Prostate gland (tissue), 2 donors: ENCODE measurements at regions not wholly inside any gene's neighbourhood (a gene's known extent, or its start where the extent isn't known, plus 50 kb on each side); places are given as distances from the start of the nearest gene placed in this dataset.

Experiments used
- POLR2A ChIP-seq: fragments of 450-650 bp; IDR thresholded peaks from one replicate; pipeline ENCODE4 v1.6.1; 2016; ENCODE audit warnings: antibody characterized with exemption, mild to moderate bottlenecking
- TF ChIP-seq, protein P1 (sequence below), 4 experiments: fragments of 200-600 bp in 2 of 4; fragments of 450-650 bp in 2 of 4; sonication (generic) in 2 of 4; IDR thresholded peaks; 1 replicate in 3 of 4; 2 replicates in 1 of 4; pipeline ENCODE4 v1.5.1; 2016 to 2019; ENCODE audit warnings: antibody characterized with exemption in 4 of 4, mild to moderate bottlenecking in 2 of 4, moderate library complexity in 2 of 4

DNA sequence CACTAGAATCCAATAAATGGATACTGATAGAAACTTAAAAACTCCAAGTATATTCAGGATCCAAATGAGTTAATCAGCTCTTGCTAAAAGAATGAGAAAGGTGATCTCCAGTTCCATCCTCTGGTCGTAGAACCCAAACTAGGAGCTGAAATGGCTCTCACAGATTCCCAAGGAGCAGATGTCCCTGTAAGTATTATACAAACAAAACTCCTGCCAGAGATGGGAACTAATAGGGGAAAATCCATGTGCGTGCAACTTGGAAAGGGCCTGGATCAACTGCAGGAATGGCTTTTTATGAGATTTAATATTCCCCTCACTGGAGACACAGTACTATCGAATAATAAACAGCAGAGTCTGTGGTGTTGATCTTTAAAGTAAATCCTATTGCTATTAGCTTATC, 309.2 kb upstream of the TBX3 start:
- TF ChIP-seq POLR2A = no peak
- TF ChIP-seq, protein P1, sequence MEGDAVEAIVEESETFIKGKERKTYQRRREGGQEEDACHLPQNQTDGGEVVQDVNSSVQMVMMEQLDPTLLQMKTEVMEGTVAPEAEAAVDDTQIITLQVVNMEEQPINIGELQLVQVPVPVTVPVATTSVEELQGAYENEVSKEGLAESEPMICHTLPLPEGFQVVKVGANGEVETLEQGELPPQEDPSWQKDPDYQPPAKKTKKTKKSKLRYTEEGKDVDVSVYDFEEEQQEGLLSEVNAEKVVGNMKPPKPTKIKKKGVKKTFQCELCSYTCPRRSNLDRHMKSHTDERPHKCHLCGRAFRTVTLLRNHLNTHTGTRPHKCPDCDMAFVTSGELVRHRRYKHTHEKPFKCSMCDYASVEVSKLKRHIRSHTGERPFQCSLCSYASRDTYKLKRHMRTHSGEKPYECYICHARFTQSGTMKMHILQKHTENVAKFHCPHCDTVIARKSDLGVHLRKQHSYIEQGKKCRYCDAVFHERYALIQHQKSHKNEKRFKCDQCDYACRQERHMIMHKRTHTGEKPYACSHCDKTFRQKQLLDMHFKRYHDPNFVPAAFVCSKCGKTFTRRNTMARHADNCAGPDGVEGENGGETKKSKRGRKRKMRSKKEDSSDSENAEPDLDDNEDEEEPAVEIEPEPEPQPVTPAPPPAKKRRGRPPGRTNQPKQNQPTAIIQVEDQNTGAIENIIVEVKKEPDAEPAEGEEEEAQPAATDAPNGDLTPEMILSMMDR (IDR thresholded peaks at IDR 0.05) = no peak
